PC-9 (cell line): ENCODE measurements at regions not wholly inside any gene's neighbourhood (a gene's known extent, or its start where the extent isn't known, plus 50 kb on each side); places are given as distances from the start of the nearest gene placed in this dataset.

Source experiments
- CTCF ChIP-seq: fragments of 200-600 bp; sonication (generic); conservative IDR thresholded peaks from 2 replicates; pipeline ENCODE4 v1.6.1; 2017; ENCODE audit warnings: mixed run types, antibody characterized with exemption, mild to moderate bottlenecking, moderate library complexity
- EZH2 ChIP-seq: fragments of 200-600 bp; sonication (generic); IDR thresholded peaks from 2 replicates; pipeline ENCODE4 v1.8.0; 2017; ENCODE audit warnings: antibody characterized with exemption, low read depth

GRCh38 chr13:74452176-74452575, 318.0 kb upstream of the KLF12 start:
- TF ChIP-seq CTCF: no peak
- TF ChIP-seq EZH2: no peak
